NCI-H82 treated with DMSO at 0.1 percent for 48 hours (cell line): ENCODE measurements at regions not wholly inside any gene's neighbourhood (a gene's known extent, or its start where the extent isn't known, plus 50 kb on each side); places are given as distances from the start of the nearest gene placed in this dataset.
A peak's percentile ranks its signal among the peaks of the same experiment; 100 is the strongest.

Experiments
- DNase-seq: peaks from one replicate; lab custom pipeline; 2025; ENCODE audit not compliant: unreplicated experiment; lab: John Stamatoyannopoulos, UW

DNA sequence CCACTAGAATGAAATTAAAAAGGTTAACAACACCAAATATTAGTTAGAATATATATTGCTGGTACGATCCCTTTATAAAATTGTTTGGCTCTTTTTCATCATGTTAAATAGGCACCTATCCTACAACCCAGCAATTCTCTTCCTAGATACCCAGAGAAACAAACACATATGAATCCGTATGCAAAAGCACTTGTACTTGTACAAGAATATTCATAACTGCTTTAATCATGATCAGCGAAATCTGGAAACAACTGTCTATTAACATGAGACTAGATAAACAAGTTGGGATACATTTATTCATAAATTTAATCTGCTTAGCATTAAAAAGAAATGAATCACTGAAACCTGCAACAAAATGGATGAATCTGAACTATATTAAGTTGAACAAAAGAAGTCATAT lies 113.7 kb upstream of the MAP1B start:
- no peak for DNase-seq

GRCh38 chr5:71996789-71997188 lies 110.5 kb upstream of the MAP1B start:
- DNase-seq: no peak

- no peak for DNase-seq
Observed at GRCh38 chr5:71998746-71999145, 108.5 kb upstream of the MAP1B start.

DNA sequence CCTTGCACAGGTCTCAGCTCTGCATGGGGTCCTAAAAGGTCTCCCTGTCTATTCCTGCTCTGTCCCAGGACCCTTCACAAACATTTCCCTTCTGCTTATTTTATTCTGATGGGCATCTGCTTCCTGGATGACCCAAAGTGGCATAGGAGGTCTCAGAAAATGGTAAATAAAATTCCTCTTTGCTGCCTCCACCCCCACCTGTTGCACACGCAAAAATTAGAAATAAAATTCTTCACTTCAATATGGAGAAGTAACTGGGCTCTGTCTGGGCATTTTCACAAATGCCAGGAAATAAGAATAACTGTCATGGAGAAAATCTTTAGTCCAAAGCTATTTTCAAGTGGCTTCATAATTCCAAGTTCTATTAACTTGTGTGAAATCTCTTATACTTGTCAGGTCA lies 106.6 kb upstream of the MAP1B start:
- no peak for DNase-seq

- peak; percentile 43 for DNase-seq
Observed at GRCh38 chr5:72005671-72006070, 101.6 kb upstream of the MAP1B start.

- DNase-seq: no peak
Observed at GRCh38 chr5:72006361-72006760, 100.9 kb upstream of the MAP1B start.

DNA sequence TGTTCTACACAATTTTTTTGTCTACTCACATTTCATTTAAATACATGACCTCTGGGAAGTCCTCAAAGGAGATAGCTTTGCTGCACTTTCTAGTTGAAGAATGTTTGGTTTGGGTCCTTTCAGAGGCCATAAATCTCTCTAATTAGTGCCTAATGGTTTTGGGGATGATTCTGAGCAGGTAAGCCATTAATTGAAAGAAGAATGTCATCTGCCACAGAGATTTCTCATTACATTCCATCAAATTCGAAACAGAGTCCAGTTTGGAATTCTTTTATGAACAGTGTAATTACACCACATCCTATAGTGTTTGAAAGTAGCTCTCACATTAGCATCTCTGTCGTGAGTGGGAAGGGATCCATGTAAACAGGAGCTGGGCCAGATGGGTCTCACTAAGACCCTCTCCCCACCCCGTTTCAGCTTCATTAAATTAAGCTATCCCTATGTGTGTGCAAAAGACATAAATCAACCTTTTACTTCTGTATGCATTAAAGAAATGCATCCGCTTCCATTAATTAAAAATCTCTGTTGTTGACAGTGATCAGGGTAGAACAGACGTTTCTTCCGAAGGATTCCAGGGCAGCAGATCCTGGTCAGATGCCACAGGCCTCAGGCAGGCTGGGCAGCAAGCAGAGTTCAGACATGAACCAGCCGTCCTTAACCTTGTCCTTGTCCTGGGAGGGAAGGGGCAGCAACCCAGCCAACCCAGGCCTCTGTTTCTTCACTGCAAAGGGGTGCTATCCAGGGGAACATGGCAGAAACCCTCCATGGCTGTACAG lies 99.8 kb upstream of the MAP1B start:
- peak; percentile 42 for DNase-seq

DNA sequence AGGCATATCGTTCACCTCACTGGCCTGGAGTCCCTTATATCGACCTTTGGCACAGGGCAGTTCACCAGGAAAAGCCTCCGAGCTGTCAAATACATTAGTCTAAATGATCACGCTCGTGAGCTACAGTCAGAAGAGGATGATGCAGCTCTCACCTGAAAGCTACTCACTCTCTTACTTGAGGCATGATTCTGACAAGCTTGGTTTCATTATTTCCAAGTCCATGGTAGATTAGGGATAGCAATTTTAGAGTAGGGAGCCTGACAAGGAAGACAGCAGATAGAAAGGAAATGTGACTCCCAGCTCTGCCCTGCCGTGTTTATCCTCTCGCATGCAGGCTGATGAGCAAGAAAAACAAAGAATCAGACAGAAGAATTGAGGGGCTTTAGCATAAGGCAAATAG lies 98.0 kb upstream of the MAP1B start:
- no peak for DNase-seq

- no peak for DNase-seq
Observed at GRCh38 chr5:72010430-72010829, 96.8 kb upstream of the MAP1B start.

- DNase-seq: peak; percentile 29
Observed at GRCh38 chr5:72012906-72013305, 94.4 kb upstream of the MAP1B start.

- DNase-seq: no peak
Observed at GRCh38 chr5:72013766-72014624, 93.3 kb upstream of the MAP1B start.

GRCh38 chr5:72015103-72015548 lies 92.1 kb upstream of the MAP1B start:
- DNase-seq: no peak

- peak; percentile 35 for DNase-seq
Observed at GRCh38 chr5:72018143-72018803, 89.0 kb upstream of the MAP1B start.

DNA sequence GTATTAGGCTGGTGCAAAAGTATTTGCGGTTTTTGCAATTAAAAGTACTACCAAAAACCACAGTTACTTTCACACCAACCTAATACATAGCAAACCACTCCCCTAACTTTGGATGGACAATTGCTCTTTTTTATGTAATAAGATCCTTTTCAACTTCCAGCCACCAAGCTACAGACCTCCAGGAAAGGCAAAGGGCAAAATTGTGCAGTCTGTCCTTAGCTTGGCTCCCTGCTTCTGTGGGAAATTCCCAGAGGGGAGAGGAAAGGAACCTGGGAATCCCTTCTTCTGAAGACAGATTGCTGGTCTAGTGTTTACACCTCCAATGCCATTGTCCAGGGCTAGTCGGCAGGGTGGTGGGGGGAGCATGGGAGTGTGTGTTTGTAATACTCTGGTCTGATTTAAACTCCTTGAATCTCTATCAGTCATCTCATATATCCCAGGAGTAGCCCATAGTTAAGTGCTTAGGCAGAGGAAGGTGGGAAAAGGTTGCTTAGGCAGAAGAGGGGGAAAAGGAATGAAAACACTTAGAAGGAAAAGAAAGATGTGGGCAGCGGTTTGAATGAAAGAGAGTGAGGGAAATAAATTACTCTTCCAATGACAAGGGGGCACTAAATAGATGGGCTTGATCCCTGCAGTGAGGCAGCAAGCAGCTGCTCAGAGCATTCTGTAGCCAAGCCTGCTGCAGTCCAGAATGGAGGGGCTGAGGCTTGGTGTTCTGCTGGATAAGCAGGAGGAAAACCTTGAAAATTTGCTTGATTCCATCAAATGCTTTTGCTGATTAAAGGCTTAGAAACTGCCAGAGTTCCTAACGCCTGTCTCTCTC lies 86.9 kb upstream of the MAP1B start:
- no peak for DNase-seq

- DNase-seq: no peak
Observed at GRCh38 chr5:72021651-72022357, 85.5 kb upstream of the MAP1B start.

GRCh38 chr5:72028382-72028781 lies 78.9 kb upstream of the MAP1B start:
- DNase-seq: no peak

DNA sequence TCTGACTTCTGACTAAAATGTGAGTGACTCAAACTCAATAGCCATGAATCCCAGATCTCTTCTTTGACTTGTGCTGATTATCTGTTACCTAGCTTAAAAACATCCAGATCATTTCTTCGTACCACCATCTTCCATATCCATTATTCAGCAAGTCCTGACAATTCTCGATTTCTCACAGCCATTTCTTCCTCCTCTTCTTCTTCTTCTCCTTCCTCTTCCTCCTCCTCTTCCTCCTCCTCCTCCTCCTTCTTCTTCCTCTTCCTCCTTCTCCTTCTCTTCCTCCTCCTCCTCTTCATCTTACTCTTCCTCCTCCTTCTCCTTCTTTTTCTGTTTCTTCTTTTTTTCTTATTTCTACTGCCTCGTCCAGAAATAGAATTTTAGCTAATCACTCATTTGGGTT lies 77.0 kb upstream of the MAP1B start:
- no peak for DNase-seq

GRCh38 chr5:72032788-72033187 lies 74.5 kb upstream of the MAP1B start:
- DNase-seq: no peak

DNA sequence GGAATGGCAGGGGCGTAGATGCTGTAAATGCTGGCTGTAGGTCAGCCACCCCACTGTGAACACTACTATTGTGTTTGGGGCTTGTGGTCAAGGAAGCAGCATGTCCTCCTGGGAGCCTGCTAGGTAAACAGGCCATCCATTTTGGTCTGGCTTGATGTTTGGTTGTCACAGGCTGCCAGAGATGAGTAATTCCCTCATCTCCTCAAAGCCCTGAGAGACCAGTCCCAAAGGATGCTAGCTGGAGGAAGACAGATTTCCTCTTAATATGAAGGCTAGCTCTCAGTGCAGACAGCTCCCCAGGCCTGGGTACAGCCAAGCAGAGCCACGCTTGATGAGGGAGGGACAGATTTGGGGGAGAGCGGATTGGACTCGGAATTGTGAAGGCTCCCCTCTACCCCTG lies 72.5 kb upstream of the MAP1B start:
- no peak for DNase-seq

GRCh38 chr5:72035831-72036230 lies 71.4 kb upstream of the MAP1B start:
- DNase-seq: no peak
